ENCODE measurements at regions not wholly inside any gene's neighbourhood (a gene's known extent, or its start where the extent isn't known, plus 50 kb on each side); places are given as distances from the start of the nearest gene placed in this dataset.

GRCh38 chr12:116656306-116656705, 81.6 kb downstream of the SPRING1 start:
- TF ChIP-seq POLR2A (IDR thresholded peaks at IDR 0.05; ENCODE audit: extremely low read depth, insufficient read length) = no peak
- TF ChIP-seq CTCF (IDR thresholded peaks at IDR 0.05; ENCODE audit: low read depth, low read length) = no peak
- no peak for TF ChIP-seq MYC (IDR thresholded peaks at IDR 0.05; ENCODE audit: low read depth, low read length)
- TF ChIP-seq MAX (IDR thresholded peaks at IDR 0.05; ENCODE audit: low read depth, low read length) = no peak
